ENCODE measurements at regions not wholly inside any gene's neighbourhood (a gene's known extent, or its start where the extent isn't known, plus 50 kb on each side); places are given as distances from the start of the nearest gene placed in this dataset.

DNA sequence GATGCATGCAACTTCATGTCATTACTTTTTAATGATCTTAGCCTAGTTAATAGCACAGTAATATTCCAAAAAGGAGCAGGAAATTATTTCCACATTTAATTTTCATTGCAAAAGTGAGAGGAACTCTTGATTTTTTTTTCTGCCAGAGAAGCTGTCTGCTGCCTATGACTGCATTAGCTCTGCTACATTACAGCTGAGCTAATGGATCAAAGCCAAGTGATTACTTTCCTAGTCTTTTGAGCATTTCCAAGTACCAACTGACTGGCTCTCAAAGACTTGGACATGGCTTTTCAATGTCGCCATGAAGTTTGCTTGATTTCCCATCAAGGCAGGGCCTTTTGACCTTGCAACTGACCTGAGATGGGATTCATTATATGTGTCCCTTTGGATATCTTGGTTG lies 356.6 kb upstream of the XYLT1 start:
- TF ChIP-seq, protein P1, sequence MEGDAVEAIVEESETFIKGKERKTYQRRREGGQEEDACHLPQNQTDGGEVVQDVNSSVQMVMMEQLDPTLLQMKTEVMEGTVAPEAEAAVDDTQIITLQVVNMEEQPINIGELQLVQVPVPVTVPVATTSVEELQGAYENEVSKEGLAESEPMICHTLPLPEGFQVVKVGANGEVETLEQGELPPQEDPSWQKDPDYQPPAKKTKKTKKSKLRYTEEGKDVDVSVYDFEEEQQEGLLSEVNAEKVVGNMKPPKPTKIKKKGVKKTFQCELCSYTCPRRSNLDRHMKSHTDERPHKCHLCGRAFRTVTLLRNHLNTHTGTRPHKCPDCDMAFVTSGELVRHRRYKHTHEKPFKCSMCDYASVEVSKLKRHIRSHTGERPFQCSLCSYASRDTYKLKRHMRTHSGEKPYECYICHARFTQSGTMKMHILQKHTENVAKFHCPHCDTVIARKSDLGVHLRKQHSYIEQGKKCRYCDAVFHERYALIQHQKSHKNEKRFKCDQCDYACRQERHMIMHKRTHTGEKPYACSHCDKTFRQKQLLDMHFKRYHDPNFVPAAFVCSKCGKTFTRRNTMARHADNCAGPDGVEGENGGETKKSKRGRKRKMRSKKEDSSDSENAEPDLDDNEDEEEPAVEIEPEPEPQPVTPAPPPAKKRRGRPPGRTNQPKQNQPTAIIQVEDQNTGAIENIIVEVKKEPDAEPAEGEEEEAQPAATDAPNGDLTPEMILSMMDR (IDR thresholded peaks at IDR 0.05 in 8 of 11, conservative IDR thresholded peaks at IDR 0.05 in 3 of 11) = no peak
- no peak for TF ChIP-seq POLR2A (IDR thresholded peaks at IDR 0.05)
- no peak for TF ChIP-seq POLR2AphosphoS5 (IDR thresholded peaks at IDR 0.05)
